ENCODE measurements at regions not wholly inside any gene's neighbourhood (a gene's known extent, or its start where the extent isn't known, plus 50 kb on each side); places are given as distances from the start of the nearest gene placed in this dataset.

GRCh38 chr7:45235905-45236304 is 78.3 kb downstream of the RAMP3 start:
- DNase-seq = no peak

- DNase-seq = no peak
Measured at GRCh38 chr7:45236666-45237065, 79.1 kb downstream of the RAMP3 start.

DNA sequence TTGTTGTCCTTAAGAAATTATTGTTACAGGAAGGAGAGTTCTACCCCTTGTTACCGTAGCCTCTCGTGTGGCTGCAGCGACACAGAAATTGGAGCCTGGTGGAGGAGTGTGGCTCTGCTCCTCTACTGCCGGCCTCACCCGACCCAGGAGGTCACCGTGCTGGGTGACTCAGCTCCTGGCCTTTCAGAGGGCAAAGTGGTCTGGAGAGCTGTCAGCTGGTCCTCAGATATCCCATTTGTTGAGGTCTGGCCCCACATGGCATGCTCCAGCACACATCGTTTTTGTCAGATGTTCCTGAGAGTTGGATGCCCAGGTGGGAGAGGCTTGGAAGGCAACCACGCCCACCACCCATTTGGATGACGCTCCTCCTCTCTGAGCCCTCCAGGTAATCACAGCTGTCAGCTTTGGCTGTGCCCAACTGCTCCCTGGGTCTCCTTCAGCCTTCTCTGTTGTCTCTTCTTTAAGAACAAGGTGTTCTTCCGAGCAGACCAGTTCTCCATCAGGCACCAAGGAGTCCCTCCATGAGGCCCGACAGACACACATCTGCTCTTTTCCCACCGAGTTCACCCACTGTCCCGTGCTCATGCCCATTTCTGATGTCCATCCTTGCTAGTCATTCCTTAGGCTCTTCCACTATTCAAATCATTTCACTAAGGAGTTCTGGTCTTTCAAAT is 80.3 kb downstream of the RAMP3 start:
- no peak for DNase-seq

GRCh38 chr7:45238806-45239205 is 81.2 kb downstream of the RAMP3 start:
- no peak for DNase-seq

DNA sequence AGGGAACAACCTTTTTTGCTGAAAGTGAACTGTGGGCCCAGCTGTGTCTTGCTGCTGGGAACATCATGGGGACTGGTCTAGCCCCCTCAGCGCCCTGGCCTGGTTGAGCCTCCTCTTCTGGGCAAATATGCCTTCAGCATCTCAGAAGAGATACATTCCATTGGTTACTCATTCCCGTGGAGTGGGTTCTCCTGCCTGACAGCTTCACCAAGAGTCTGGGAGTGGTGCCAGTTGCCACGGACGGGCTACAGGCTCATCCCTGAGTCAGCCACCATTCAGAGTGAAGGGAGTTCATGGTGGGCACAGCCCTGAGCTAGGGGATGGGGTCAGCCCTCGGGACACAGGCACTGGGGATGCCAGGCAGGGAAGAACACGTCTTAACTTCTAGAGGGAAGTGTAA is 81.9 kb downstream of the RAMP3 start:
- no peak for DNase-seq

- no peak for DNase-seq
Measured at GRCh38 chr7:45240273-45240771, 82.7 kb downstream of the RAMP3 start.

- DNase-seq = no peak
Measured at GRCh38 chr7:45240926-45241325, 83.3 kb downstream of the RAMP3 start.

- no peak for DNase-seq
Measured at GRCh38 chr7:45241339-45242109, 83.9 kb downstream of the RAMP3 start.

DNA sequence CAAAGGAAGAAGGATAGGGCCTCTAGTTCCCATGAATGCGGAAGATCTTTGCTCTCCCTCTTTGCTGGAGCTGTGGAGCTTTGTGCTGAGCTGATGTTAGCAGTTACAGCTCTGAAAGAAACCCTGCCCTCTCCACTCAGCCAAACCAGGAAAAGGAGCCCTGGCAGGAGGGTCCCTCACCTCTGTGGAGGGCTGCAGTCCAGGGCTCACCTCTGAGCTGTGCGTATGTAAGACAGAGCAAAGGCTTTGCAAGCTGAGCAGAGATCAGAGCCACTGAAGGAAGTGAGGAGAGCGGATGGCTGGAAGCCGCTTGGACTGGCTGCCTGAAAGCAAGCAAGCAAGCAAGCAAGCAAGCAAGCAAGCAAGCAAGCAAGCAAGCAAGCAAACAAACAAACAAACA is 84.7 kb downstream of the RAMP3 start:
- no peak for DNase-seq

GRCh38 chr7:45242698-45243097 is 85.1 kb downstream of the RAMP3 start:
- DNase-seq = no peak

- no peak for DNase-seq
Measured at GRCh38 chr7:45244981-45245380, 87.4 kb downstream of the RAMP3 start.

GRCh38 chr7:45246339-45246738 is 88.7 kb downstream of the RAMP3 start:
- no peak for DNase-seq

DNA sequence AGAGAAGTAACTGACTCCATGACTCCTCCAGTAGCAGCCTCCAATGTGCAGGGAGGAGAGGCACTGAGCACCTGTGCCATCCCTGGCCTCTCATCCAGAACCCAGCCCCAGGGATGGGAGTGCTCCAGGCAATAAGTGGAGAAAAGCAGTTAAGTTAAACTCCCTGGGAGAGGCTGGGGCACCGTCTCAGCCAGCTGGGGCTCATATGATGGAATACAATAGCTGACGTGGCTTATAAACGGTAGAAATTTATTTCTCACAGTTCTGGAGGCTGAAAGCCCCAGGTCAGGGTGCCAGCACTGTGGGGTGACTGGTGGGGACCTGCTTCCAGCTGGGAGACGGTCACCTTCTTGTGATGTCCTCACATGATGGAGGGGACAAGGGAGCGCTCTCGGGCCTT is 94.7 kb downstream of the RAMP3 start:
- DNase-seq = no peak

- DNase-seq = no peak
Measured at GRCh38 chr7:45252857-45253256, 95.3 kb downstream of the RAMP3 start.

GRCh38 chr7:45253368-45253767 is 95.8 kb downstream of the RAMP3 start:
- DNase-seq = no peak

DNA sequence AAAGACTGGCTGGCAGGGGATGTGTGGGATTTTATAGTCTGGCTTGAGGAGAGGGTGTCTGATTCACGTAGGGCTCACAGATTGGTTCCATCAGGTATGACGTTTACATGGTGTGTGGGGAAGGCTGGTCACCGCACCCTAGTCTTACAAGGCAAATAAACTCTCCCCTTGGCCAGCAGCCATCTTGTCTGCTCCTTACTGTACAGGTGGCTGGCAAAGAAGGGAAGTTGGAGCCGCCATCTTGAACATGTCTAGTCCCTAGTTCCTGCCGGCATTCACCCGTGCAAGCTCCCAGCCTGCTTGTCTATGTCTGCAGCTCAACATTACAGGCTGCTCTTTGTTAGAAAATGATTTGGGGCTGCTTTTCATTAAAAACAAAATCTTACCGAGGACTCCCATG is 97.6 kb downstream of the RAMP3 start:
- no peak for DNase-seq

DNA sequence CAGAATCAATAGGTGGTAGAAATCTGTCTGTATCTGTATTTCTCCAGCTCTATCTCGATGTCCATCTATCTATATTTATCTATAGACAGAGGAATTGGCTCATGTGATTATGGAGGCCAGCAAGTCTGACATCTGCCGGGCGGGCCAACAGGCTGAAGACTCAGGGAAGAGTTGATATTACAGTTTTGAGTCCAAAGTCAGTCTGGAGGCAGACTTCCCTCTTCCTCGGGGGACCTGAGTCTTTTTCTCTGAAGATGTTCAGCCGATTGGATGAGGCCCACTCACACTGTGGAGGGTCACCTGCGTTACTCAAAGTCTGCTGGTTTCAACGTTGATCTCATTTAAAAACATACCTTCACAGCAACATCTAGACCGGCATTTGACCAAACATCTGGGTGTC is 98.7 kb downstream of the RAMP3 start:
- DNase-seq = no peak

GRCh38 chr7:45256775-45257174 is 99.2 kb downstream of the RAMP3 start:
- no peak for DNase-seq

DNA sequence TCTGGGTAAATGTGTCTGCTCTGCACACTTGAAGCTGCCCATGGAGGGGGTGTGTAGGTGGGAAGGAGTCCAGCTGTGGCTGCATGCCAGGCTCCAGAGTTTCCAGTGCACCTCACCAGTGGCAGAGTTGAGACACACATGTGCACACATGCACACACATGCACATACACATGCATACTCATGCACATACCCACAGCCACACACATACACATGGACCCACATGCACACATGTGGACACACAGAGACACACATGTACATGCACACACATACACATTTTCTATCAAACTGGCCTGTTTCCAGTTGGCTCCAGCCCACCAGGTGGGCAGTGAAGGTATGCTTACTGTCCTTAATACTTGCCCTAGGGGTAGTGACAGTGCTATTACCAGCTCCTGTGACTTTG is 99.7 kb downstream of the RAMP3 start:
- no peak for DNase-seq

DNA sequence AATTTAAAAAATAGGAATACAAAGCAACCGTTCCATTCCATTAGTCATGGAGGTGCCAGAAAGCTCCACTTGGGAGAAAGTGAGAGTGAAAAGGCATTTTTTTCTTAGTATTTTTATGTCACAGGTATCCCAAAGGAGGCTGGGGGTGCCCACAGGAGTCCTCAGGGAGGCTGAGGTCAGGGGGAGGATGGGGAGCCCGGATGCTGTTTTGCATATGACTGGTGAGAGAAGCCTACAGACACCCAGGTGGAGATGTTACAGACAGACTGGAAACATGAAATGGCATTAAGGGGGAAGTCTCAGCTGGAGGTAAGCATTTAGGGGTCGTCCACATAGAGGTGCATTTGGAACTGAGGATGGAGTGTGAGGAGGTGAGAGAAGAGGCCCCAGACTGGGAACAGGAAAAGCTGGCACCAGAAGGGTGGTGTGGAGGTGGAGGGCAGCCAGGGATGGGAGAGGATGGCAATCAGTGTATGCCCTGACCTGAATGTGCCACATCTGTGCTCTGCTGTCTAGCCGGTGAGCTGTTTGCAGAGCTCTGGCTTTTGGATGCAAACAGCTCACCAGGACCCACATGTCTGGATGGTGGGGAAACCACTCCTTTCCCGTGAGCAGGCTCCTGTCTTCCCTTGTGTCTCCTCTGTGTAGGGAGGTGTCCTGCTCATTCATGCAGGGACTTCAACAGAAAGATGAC is 101.1 kb downstream of the RAMP3 start:
- no peak for DNase-seq

GRCh38 chr7:45259227-45259596 is 101.6 kb downstream of the RAMP3 start:
- no peak for DNase-seq

- peak; percentile 63 for DNase-seq
Measured at GRCh38 chr7:45259966-45260646, 102.5 kb downstream of the RAMP3 start.

DNA sequence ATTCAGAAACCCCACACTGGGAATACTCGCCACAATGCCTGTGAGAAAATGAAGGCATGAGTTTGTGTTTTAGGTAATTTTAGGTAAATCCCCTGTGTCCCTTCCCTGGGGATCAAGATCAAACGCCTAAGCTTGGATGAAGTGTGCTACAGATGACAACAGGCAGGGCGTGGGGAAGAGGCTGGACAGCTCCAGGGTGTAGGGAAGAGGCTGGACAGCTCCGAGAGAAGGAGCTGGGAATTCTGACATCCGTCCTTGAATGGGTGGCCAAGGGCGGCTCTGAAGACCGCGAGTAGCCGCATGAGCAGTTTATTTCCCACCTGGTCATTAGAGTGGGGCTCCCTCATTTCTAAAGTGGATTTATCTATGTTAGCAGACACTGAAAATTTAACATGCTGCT is 109.7 kb downstream of the RAMP3 start:
- peak; percentile 4 for DNase-seq
